ENCODE measurements at regions not wholly inside any gene's neighbourhood (a gene's known extent, or its start where the extent isn't known, plus 50 kb on each side); places are given as distances from the start of the nearest gene placed in this dataset.

DNA sequence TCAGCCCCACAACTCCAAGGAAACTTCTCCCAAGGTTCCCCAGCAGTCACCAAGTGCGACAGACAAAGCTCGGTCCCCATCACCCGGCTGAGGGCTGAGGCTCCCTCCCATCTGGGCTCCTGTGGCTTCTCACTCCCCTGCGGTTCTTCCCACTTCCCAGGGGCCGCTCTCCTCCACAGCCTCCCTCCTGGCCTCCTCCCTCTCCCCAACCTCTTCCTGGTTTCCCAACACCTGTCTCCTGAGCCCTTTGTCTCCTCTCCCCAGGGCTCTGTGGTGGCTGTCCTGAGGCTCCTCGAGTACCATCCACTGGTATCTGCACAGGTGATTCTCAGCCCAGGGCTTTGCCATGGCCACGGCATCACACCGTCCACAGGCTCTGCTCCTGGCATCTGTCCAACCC is 113.2 kb upstream of the NSMCE3 start:
- TF ChIP-seq, protein P1, sequence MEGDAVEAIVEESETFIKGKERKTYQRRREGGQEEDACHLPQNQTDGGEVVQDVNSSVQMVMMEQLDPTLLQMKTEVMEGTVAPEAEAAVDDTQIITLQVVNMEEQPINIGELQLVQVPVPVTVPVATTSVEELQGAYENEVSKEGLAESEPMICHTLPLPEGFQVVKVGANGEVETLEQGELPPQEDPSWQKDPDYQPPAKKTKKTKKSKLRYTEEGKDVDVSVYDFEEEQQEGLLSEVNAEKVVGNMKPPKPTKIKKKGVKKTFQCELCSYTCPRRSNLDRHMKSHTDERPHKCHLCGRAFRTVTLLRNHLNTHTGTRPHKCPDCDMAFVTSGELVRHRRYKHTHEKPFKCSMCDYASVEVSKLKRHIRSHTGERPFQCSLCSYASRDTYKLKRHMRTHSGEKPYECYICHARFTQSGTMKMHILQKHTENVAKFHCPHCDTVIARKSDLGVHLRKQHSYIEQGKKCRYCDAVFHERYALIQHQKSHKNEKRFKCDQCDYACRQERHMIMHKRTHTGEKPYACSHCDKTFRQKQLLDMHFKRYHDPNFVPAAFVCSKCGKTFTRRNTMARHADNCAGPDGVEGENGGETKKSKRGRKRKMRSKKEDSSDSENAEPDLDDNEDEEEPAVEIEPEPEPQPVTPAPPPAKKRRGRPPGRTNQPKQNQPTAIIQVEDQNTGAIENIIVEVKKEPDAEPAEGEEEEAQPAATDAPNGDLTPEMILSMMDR (conservative IDR thresholded peaks at IDR 0.05; ENCODE audit: low read depth, low read length), result no peak
- no peak for TF ChIP-seq EZH2 (IDR thresholded peaks at IDR 0.05; ENCODE audit: borderline replicate concordance, low read depth, low read length, poor library complexity, severe bottlenecking)

All from A673 (cell line).